Astrocyte (in vitro differentiated cells and primary cell): ENCODE measurements at regions not wholly inside any gene's neighbourhood (a gene's known extent, or its start where the extent isn't known, plus 50 kb on each side); places are given as distances from the start of the nearest gene placed in this dataset.

Source experiments
- EZH2 ChIP-seq: IDR thresholded peaks from 2 replicates; pipeline ENCODE4 v1.6.1; 2012; ENCODE audit warnings: mild to moderate bottlenecking, low read length, inconsistent platforms; ENCODE audit not compliant: insufficient read depth
- TF ChIP-seq, protein P1 (sequence below): IDR thresholded peaks from 2 replicates; pipeline ENCODE4 v1.5.1; 2011; ENCODE audit warnings: low read depth, mild to moderate bottlenecking, inconsistent platforms, low read length, moderate library complexity; ENCODE audit not compliant: insufficient read depth

DNA sequence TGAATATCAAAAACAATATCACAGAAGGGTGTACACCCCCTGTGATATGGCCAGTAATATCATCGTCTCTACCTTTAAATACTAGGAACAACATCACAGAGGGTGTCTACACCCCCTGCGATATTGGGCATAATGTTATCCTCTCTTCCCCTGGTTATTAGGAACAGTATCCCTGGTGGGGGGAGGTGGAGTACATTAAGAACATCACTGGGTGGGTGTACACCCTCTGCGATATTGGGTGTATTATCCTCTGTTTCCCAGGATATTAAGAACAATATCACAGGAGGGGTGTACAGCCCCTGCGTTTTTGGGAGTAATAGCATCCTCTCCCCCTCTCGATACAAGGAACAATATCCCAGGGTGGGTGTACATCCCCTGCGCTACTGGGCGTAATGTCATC is 1932.8 kb downstream of the SUCLG1 start:
- TF ChIP-seq, protein P1, sequence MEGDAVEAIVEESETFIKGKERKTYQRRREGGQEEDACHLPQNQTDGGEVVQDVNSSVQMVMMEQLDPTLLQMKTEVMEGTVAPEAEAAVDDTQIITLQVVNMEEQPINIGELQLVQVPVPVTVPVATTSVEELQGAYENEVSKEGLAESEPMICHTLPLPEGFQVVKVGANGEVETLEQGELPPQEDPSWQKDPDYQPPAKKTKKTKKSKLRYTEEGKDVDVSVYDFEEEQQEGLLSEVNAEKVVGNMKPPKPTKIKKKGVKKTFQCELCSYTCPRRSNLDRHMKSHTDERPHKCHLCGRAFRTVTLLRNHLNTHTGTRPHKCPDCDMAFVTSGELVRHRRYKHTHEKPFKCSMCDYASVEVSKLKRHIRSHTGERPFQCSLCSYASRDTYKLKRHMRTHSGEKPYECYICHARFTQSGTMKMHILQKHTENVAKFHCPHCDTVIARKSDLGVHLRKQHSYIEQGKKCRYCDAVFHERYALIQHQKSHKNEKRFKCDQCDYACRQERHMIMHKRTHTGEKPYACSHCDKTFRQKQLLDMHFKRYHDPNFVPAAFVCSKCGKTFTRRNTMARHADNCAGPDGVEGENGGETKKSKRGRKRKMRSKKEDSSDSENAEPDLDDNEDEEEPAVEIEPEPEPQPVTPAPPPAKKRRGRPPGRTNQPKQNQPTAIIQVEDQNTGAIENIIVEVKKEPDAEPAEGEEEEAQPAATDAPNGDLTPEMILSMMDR, result no peak
- no peak for TF ChIP-seq EZH2
